K562 (cell line): ENCODE measurements at regions not wholly inside any gene's neighbourhood (a gene's known extent, or its start where the extent isn't known, plus 50 kb on each side); places are given as distances from the start of the nearest gene placed in this dataset.

Experiments used
- ATAC-seq: fragments of 200-7000 bp; cut with Tn5 transposase; 3 replicates; pipeline ENCODE4 v1.9.1; 2020; ENCODE audit warnings: moderate library complexity
- BruUV-seq: library from RNA; stranded (reverse); fragments of 400-500 nt; replicated peaks from 2 replicates; lab custom pipeline; 2021; lab: Mats Ljungman, UMichigan
- CTCF ChIA-PET: fragments of 300-600 bp; formaldehyde crosslinking; extraction: SDS; loops from one replicate; lab custom pipeline; 2021; ENCODE audit warnings: low intra/inter-chr PET ratio; lab: Yijun Ruan, JAX
- POLR2A ChIA-PET: fragments of 300-600, 350-650 bp; sonication (Branson Sonifier 250); formaldehyde crosslinking; extraction: SDS; loops from one replicate; lab custom pipeline; 2021; ENCODE audit warnings: antibody characterized with exemption, inconsistent platforms; lab: Yijun Ruan, JAX
- DNase-seq, 4 experiments: peaks; one replicate each; pipeline versions ENCODE4 v3.0.0 to v3.0.0-alpha.2; 2011 to 2018; ENCODE audit warnings: low spot score in 3 of 4, mixed read lengths in 3 of 4; ENCODE audit errors: extremely low read depth in 1 of 4
- FAIRE-seq: peaks from 2 replicates; lab custom pipeline; 2011; peaks lifted over from hg19 to GRCh38; lab: Jason Lieb, UNC
- H2AFZ ChIP-seq: 2 replicates; pipeline ENCODE4 v1.6.0; 2011; ENCODE audit warnings: low read depth, low read length, control low read depth, inconsistent platforms
- H3K27ac ChIP-seq: fragments of 200-600 bp; 3 replicates; pipeline ENCODE4 v1.8.0; 2011; ENCODE audit warnings: low read depth, mild to moderate bottlenecking, control low read depth, inconsistent platforms, low read length, moderate library complexity, mixed read lengths; ENCODE audit errors: extremely low read depth
- H3K27me3 ChIP-seq, 2 experiments: fragments of 300-600 bp in 1 of 2; 2 replicates in 1 of 2; 3 replicates in 1 of 2; pipeline versions ENCODE4 v1.6.0 to v1.8.0; 2011; ENCODE audit warnings: inconsistent platforms in 2 of 2, low read length in 2 of 2, mild to moderate bottlenecking in 1 of 2, mixed read lengths in 1 of 2, moderate library complexity in 1 of 2; ENCODE audit not compliant: control insufficient read depth in 2 of 2, insufficient read depth in 2 of 2
- H3K36me3 ChIP-seq: fragments of 300-600 bp; 3 replicates; pipeline ENCODE4 v1.8.0; 2011; ENCODE audit warnings: mild to moderate bottlenecking, low read length, inconsistent platforms; ENCODE audit not compliant: control insufficient read depth, insufficient read depth
- H3K4me1 ChIP-seq, 2 experiments: fragments of 200-600 bp in 1 of 2; replicated peaks in 1 of 2; 2 replicates in 1 of 2; 3 replicates in 1 of 2; pipeline versions ENCODE4 v1.5.1 to v1.8.0; 2011; ENCODE audit warnings: inconsistent platforms in 2 of 2, low read length in 2 of 2, mild to moderate bottlenecking in 1 of 2, mixed read lengths in 1 of 2, moderate library complexity in 1 of 2; ENCODE audit not compliant: control insufficient read depth in 2 of 2, insufficient read depth in 2 of 2
- H3K4me2 ChIP-seq: 2 replicates; pipeline ENCODE4 v1.6.1; 2011; ENCODE audit warnings: low read length, control low read depth, inconsistent platforms, mixed read lengths; ENCODE audit not compliant: insufficient read depth
- H3K4me3 ChIP-seq: fragments of 200-600 bp; sonication (generic), shearing (Covaris generic); 2 replicates; pipeline ENCODE4 v1.5.1; 2016; ENCODE audit warnings: control low read depth, inconsistent platforms
- H3K79me2 ChIP-seq: fragments of 200-600 bp; 3 replicates; pipeline ENCODE4 v1.8.0; 2011; ENCODE audit warnings: low read length, inconsistent platforms; ENCODE audit not compliant: control insufficient read depth, insufficient read depth
- H3K9ac ChIP-seq, 2 experiments: 2 replicates each; pipeline versions ENCODE4 v1.6.0 to v1.6.1; 2011; ENCODE audit warnings: low read depth in 2 of 2, low read length in 2 of 2, control low read depth in 1 of 2, inconsistent platforms in 1 of 2, mild to moderate bottlenecking in 1 of 2, mixed read lengths in 1 of 2; ENCODE audit not compliant: insufficient read depth in 1 of 2
- H3K9me1 ChIP-seq: one replicate; pipeline ENCODE4 v1.6.0; 2011; ENCODE audit warnings: inconsistent platforms, mild to moderate bottlenecking, low read length, moderate library complexity; ENCODE audit not compliant: control insufficient read depth, insufficient read depth
- H3K9me3 ChIP-seq: replicated peaks from 2 replicates; pipeline ENCODE4 v1.5.1; 2011; ENCODE audit warnings: low read depth, low read length, inconsistent platforms; ENCODE audit not compliant: control insufficient read depth, insufficient read depth
- H4K20me1 ChIP-seq: replicated peaks from 2 replicates; pipeline ENCODE4 v1.6.1; 2011; ENCODE audit warnings: low read length, inconsistent platforms, mixed read lengths; ENCODE audit not compliant: control insufficient read depth, insufficient read depth
- CHD2 ChIP-seq: IDR thresholded peaks from 2 replicates; pipeline ENCODE4 v1.6.1; 2011; ENCODE audit warnings: low read depth, low read length
- ETV1 ChIP-seq: fragments of 450-650 bp; conservative IDR thresholded peaks from 2 replicates; pipeline ENCODE4 v1.6.1; 2016; ENCODE audit warnings: missing genetic modification characterization, control low read depth, low read depth, missing compliant biosample characterization
- FOXK2 ChIP-seq, 2 experiments: fragments of 450-650 bp; IDR thresholded peaks in 1 of 2; conservative IDR thresholded peaks in 1 of 2; 2 replicates each; pipeline ENCODE4 v1.6.1; 2016; ENCODE audit warnings: low read depth in 2 of 2, mild to moderate bottlenecking in 1 of 2
- GTF2A2 ChIP-seq: IDR thresholded peaks from 2 replicates; pipeline ENCODE4 v1.6.1; 2016; ENCODE audit warnings: mild to moderate bottlenecking, missing genetic modification characterization, missing compliant biosample characterization
- GTF3C2 ChIP-seq: IDR thresholded peaks from 3 replicates; pipeline ENCODE4 v1.6.1; 2011; ENCODE audit warnings: borderline replicate concordance, mild to moderate bottlenecking, moderate library complexity; ENCODE audit not compliant: insufficient read length; ENCODE audit errors: extremely low read depth
- KAT2B ChIP-seq: IDR thresholded peaks from one replicate; pipeline ENCODE4 v1.6.1; 2012; ENCODE audit warnings: low read depth, mild to moderate bottlenecking, control low read depth, inconsistent platforms, low read length, moderate library complexity
- MAFF ChIP-seq: IDR thresholded peaks from 2 replicates; pipeline ENCODE4 v1.6.1; 2012; ENCODE audit warnings: low read length, improper control_type of control experiment
- MEIS2 ChIP-seq: fragments of 450-650 bp; IDR thresholded peaks from 2 replicates; pipeline ENCODE4 v1.6.1; 2014; ENCODE audit warnings: mild to moderate bottlenecking; ENCODE audit not compliant: partially characterized antibody
- MLLT1 ChIP-seq, 2 experiments: fragments of 450-650 bp; IDR thresholded peaks; 2 replicates each; pipeline ENCODE4 v1.6.1; 2016
- RBM39 ChIP-seq: fragments of 200-400 bp; formaldehyde crosslinking; optimal IDR thresholded peaks from 2 replicates; pipeline ENCODE3; 2018; ENCODE audit warnings: low read depth, low read length
- ZSCAN29 ChIP-seq: fragments of 450-650 bp; IDR thresholded peaks from 2 replicates; pipeline ENCODE4 v1.6.1; 2017
- WGBS: fragments of 100-300 bp; shearing (Covaris generic); methylation state at CpG from one replicate; pipeline ENCODE4 v1.1.6; 2016; ENCODE audit warnings: low coverage, mixed read lengths; ENCODE audit not compliant: insufficient coverage; ENCODE audit errors: missing lambda C conversion rate; 5-methylcytosine and 5-hydroxymethylcytosine counted together
- in situ Hi-C: fragments of 300-500 bp; cut with MboI; formaldehyde crosslinking; loops from 4 replicates; pipeline ENCODE4 v1.15.0; 2018; ENCODE audit warnings: inconsistent platforms, mixed read lengths
- intact Hi-C: fragments of 100-400 bp; cut with micrococcal nuclease; formaldehyde crosslinking; loops from 2 replicates; pipeline ENCODE4 v1.14.2; 2022
- TF ChIP-seq, protein P1 (sequence below): sonication (generic); formaldehyde crosslinking; IDR thresholded peaks from 2 replicates; pipeline ENCODE4 v1.8.0; 2022; ENCODE audit warnings: mild to moderate bottlenecking, missing genetic modification reagents
- TF ChIP-seq, protein P2 (sequence below): fragments of 250-450 bp; sonication (Bioruptor Pico); IDR thresholded peaks from 2 replicates; pipeline ENCODE4 v1.8.0; 2021; ENCODE audit warnings: moderate library complexity, mild to moderate bottlenecking, inconsistent platforms

GRCh38 chr11:28684011-28684586, 575.9 kb downstream of the METTL15 start:
- ChIA-PET POLR2A (no interaction called here), CTCF (no interaction called here)
- in situ Hi-C loops (no loop called here), intact Hi-C loops (no loop called here)
- Histone ChIP-seq H3K4me2 (no peak overlapping the region), H4K20me1 (no peaks in the 10 kb centered on the region), H3K27ac (no peak overlapping the region), H3K4me3 (no peak overlapping the region), H3K9ac (no peak overlapping the region), H3K79me2 (no peaks in the 10 kb centered on the region), H2AFZ (no peak overlapping the region), H3K9me1 (no peaks in the 10 kb centered on the region), H3K9me3 (no peaks in the 10 kb centered on the region), H3K4me1 (no peaks in the 10 kb centered on the region), H3K36me3 (no peaks in the 10 kb centered on the region), H3K27me3 (no peaks in the 10 kb centered on the region)
- no peak for FAIRE-seq
- 0% methylated on average over 4 of the region's 4 CpGs for WGBS
- ATAC-seq: no peak
- no peak for DNase-seq
- no TSS peak for BruUV-seq
- TF ChIP-seq MEIS2: no peak
- TF ChIP-seq ETV1 (tag): no peak
- TF ChIP-seq, protein P1, sequence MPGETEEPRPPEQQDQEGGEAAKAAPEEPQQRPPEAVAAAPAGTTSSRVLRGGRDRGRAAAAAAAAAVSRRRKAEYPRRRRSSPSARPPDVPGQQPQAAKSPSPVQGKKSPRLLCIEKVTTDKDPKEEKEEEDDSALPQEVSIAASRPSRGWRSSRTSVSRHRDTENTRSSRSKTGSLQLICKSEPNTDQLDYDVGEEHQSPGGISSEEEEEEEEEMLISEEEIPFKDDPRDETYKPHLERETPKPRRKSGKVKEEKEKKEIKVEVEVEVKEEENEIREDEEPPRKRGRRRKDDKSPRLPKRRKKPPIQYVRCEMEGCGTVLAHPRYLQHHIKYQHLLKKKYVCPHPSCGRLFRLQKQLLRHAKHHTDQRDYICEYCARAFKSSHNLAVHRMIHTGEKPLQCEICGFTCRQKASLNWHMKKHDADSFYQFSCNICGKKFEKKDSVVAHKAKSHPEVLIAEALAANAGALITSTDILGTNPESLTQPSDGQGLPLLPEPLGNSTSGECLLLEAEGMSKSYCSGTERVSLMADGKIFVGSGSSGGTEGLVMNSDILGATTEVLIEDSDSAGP: no peak
- TF ChIP-seq, protein P2, sequence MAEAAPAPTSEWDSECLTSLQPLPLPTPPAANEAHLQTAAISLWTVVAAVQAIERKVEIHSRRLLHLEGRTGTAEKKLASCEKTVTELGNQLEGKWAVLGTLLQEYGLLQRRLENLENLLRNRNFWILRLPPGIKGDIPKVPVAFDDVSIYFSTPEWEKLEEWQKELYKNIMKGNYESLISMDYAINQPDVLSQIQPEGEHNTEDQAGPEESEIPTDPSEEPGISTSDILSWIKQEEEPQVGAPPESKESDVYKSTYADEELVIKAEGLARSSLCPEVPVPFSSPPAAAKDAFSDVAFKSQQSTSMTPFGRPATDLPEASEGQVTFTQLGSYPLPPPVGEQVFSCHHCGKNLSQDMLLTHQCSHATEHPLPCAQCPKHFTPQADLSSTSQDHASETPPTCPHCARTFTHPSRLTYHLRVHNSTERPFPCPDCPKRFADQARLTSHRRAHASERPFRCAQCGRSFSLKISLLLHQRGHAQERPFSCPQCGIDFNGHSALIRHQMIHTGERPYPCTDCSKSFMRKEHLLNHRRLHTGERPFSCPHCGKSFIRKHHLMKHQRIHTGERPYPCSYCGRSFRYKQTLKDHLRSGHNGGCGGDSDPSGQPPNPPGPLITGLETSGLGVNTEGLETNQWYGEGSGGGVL: no peak
- TF ChIP-seq CHD2: no peak
- no peak for TF ChIP-seq GTF2A2 (tag)
- TF ChIP-seq FOXK2 (conservative IDR thresholded peaks at IDR 0.05 in 1 of 2, IDR thresholded peaks at IDR 0.05 in 1 of 2; ENCODE audit: low read depth in 2 of 2): no peak
- no peak for TF ChIP-seq MAFF
- TF ChIP-seq RBM39: no peak
- no peak for TF ChIP-seq KAT2B
- no peak for TF ChIP-seq ZSCAN29
- TF ChIP-seq MLLT1 (IDR thresholded peaks at IDR 0.05): no peak
- no peak for TF ChIP-seq GTF3C2
